MM.1S (cell line): ENCODE measurements at regions not wholly inside any gene's neighbourhood (a gene's known extent, or its start where the extent isn't known, plus 50 kb on each side); places are given as distances from the start of the nearest gene placed in this dataset.

Source experiments
- DNase-seq: peaks from one replicate; pipeline ENCODE4 v3.0.0-alpha.2; 2015
- H2AFZ ChIP-seq: fragments of 300-600 bp; sonication (generic); 2 replicates; pipeline ENCODE4 v1.6.0; 2016; ENCODE audit warnings: antibody characterized with exemption, low read length
- H3F3A ChIP-seq: fragments of 300-600 bp; sonication (generic); 2 replicates; pipeline ENCODE4 v1.6.1; 2016; ENCODE audit warnings: mild to moderate bottlenecking, antibody characterized with exemption, low read length, moderate library complexity, mixed read lengths; ENCODE audit not compliant: insufficient read depth
- H3K27ac ChIP-seq: fragments of 300-600 bp; sonication (generic); 2 replicates; pipeline ENCODE4 v1.5.1; 2016; ENCODE audit warnings: mild to moderate bottlenecking, low read length
- H3K27me3 ChIP-seq: fragments of 300-600 bp; sonication (generic); replicated peaks from 2 replicates; pipeline ENCODE4 v1.6.0; 2016; ENCODE audit warnings: low read length; ENCODE audit not compliant: insufficient read depth
- H3K36me3 ChIP-seq: fragments of 300-600 bp; sonication (generic); replicated peaks from 2 replicates; pipeline ENCODE4 v1.6.1; 2016; ENCODE audit warnings: mild to moderate bottlenecking, low read length, mixed read lengths; ENCODE audit not compliant: insufficient read depth
- H3K4me1 ChIP-seq: fragments of 300-600 bp; sonication (generic); 2 replicates; pipeline ENCODE4 v1.6.1; 2016; ENCODE audit warnings: low read length, mixed read lengths
- H3K4me2 ChIP-seq: fragments of 300-600 bp; sonication (generic); 2 replicates; pipeline ENCODE4 v1.6.0; 2016; ENCODE audit warnings: low read depth, low read length
- H3K4me3 ChIP-seq: fragments of 300-600 bp; sonication (generic); 2 replicates; pipeline ENCODE4 v1.5.1; 2016; ENCODE audit warnings: low read length, mixed read lengths
- H3K79me2 ChIP-seq: fragments of 300-600 bp; sonication (generic); 2 replicates; pipeline ENCODE4 v1.6.1; 2016; ENCODE audit warnings: mixed run types, low read length, mixed read lengths
- H3K9ac ChIP-seq: fragments of 300-600 bp; sonication (generic); 2 replicates; pipeline ENCODE4 v1.6.1; 2016; ENCODE audit warnings: low read length, mixed read lengths
- H3K9me2 ChIP-seq: fragments of 300-600 bp; sonication (generic); replicated peaks from 2 replicates; pipeline ENCODE4 v1.6.1; 2016; ENCODE audit warnings: mild to moderate bottlenecking, low read length, mixed read lengths; ENCODE audit not compliant: insufficient read depth
- H3K9me3 ChIP-seq: fragments of 300-600 bp; sonication (generic); replicated peaks from 2 replicates; pipeline ENCODE4 v1.6.1; 2016; ENCODE audit warnings: mild to moderate bottlenecking, low read length, mixed read lengths; ENCODE audit not compliant: insufficient read depth
- H4K20me1 ChIP-seq: fragments of 300-600 bp; sonication (generic); 2 replicates; pipeline ENCODE4 v1.6.1; 2016; ENCODE audit warnings: mild to moderate bottlenecking, low read length, moderate library complexity, mixed read lengths; ENCODE audit not compliant: insufficient read depth
- CTCF ChIP-seq: fragments of 300-600 bp; sonication (generic); IDR thresholded peaks from 2 replicates; pipeline ENCODE4 v1.5.1; 2016; ENCODE audit warnings: antibody characterized with exemption, low read length, mixed read lengths
- EZH2 ChIP-seq: fragments of 300-600 bp; sonication (generic); optimal IDR thresholded peaks from 2 replicates; pipeline ENCODE3; 2017; ENCODE audit warnings: low read depth, mild to moderate bottlenecking, antibody characterized with exemption, low read length, mixed read lengths
- EZH2phosphoT487 ChIP-seq: fragments of 300-600 bp; sonication (generic); IDR thresholded peaks from 2 replicates; pipeline ENCODE4 v1.6.1; 2018; ENCODE audit warnings: antibody characterized with exemption, low read length

GRCh38 chr4:149112109-149112508 is 669.9 kb upstream of the NR3C2 start:
- Histone ChIP-seq H3K9me2 (no peaks in the 10 kb centered on the region), H3K4me3 (no peak overlapping the region), H4K20me1 (no peaks in the 10 kb centered on the region), H3K79me2 (no peaks in the 10 kb centered on the region), H3F3A (no peaks in the 10 kb centered on the region), H3K4me1 (no peaks in the 10 kb centered on the region), H3K9me3 (no peaks in the 10 kb centered on the region), H3K27ac (no peak overlapping the region), H3K4me2 (no peak overlapping the region), H3K9ac (no peak overlapping the region), H3K27me3 (no peaks in the 10 kb centered on the region), H2AFZ (no peak overlapping the region), H3K36me3 (no peaks in the 10 kb centered on the region)
- DNase-seq: no peak
- no peak for TF ChIP-seq EZH2
- TF ChIP-seq EZH2phosphoT487: no peak
- TF ChIP-seq CTCF: no peak

GRCh38 chr4:149110481-149110880 is 668.3 kb upstream of the NR3C2 start:
- no peak for DNase-seq
- Histone ChIP-seq H3K9me3 (no peaks in the 10 kb centered on the region), H2AFZ (no peak overlapping the region), H3F3A (no peaks in the 10 kb centered on the region), H4K20me1 (no peaks in the 10 kb centered on the region), H3K4me1 (no peaks in the 10 kb centered on the region), H3K36me3 (no peaks in the 10 kb centered on the region), H3K9me2 (no peaks in the 10 kb centered on the region), H3K79me2 (no peaks in the 10 kb centered on the region), H3K4me2 (no peak overlapping the region), H3K27ac (no peak overlapping the region), H3K9ac (no peak overlapping the region), H3K27me3 (no peaks in the 10 kb centered on the region), H3K4me3 (no peak overlapping the region)
- no peak for TF ChIP-seq EZH2phosphoT487
- no peak for TF ChIP-seq EZH2
- TF ChIP-seq CTCF: no peak

GRCh38 chr4:149108626-149109025 is 666.4 kb upstream of the NR3C2 start:
- H3K9ac ChIP-seq: no peak overlapping the region
- H3K27ac ChIP-seq: no peak overlapping the region
- H3K36me3 ChIP-seq: no peaks in the 10 kb centered on the region
- no peak for TF ChIP-seq EZH2phosphoT487
- peaks cover under 1% of the 10 kb centered on the region for H3F3A ChIP-seq
- no peaks in the 10 kb centered on the region for H3K9me3 ChIP-seq
- no peak overlapping the region for H3K4me3 ChIP-seq
- H3K4me2 ChIP-seq: no peak overlapping the region
- DNase-seq: no peak
- no peak overlapping the region for H2AFZ ChIP-seq
- no peaks in the 10 kb centered on the region for H4K20me1 ChIP-seq
- peaks cover 9% of the 10 kb centered on the region for H3K4me1 ChIP-seq
- H3K9me2 ChIP-seq: no peaks in the 10 kb centered on the region
- H3K79me2 ChIP-seq: no peaks in the 10 kb centered on the region
- no peaks in the 10 kb centered on the region for H3K27me3 ChIP-seq

- peaks cover 20% of the 10 kb centered on the region for H3K4me1 ChIP-seq
- H3K9me2 ChIP-seq: no peaks in the 10 kb centered on the region
- peak overlapping the region; percentile 55; the same call in 1 of the 2 replicates for H3K27ac ChIP-seq
- H4K20me1 ChIP-seq: no peaks in the 10 kb centered on the region
- DNase-seq: peak; percentile 75
- H3K36me3 ChIP-seq: no peaks in the 10 kb centered on the region
- no peaks in the 10 kb centered on the region for H3K9me3 ChIP-seq
- H3K9ac ChIP-seq: no peak overlapping the region
- no peaks in the 10 kb centered on the region for H3K27me3 ChIP-seq
- TF ChIP-seq CTCF: no peak
- no peak for TF ChIP-seq EZH2
- no peak for TF ChIP-seq EZH2phosphoT487
- H2AFZ ChIP-seq: peak overlapping the region; percentile 40; the same call in 1 of the 2 replicates
- 0 out of 2 replicates have a peak overlapping the region, but pooled peaks have one; percentile 16 for H3K4me3 ChIP-seq
- H3F3A ChIP-seq: peaks cover 13% of the 10 kb centered on the region
- no peaks in the 10 kb centered on the region for H3K79me2 ChIP-seq
- peak overlapping the region; percentile 70 for H3K4me2 ChIP-seq
Observed at GRCh38 chr4:149102765-149103164, 660.6 kb upstream of the NR3C2 start.
